Lower leg skin (tissue), 3 donors: ENCODE measurements at regions not wholly inside any gene's neighbourhood (a gene's known extent, or its start where the extent isn't known, plus 50 kb on each side); places are given as distances from the start of the nearest gene placed in this dataset.

Experiments
- POLR2A ChIP-seq, 2 donors: fragments of 450-650 bp; IDR thresholded peaks; one replicate each; pipeline ENCODE4 v1.6.1; 2016 to 2017; ENCODE audit warnings: antibody characterized with exemption in 2 of 2, mild to moderate bottlenecking in 1 of 2, moderate library complexity in 1 of 2
- TF ChIP-seq, protein P1 (sequence below), 3 donors: fragments of 450-650 bp; IDR thresholded peaks; one replicate each; pipeline ENCODE4 v1.5.1; 2016; ENCODE audit warnings: antibody characterized with exemption in 3 of 3, mild to moderate bottlenecking in 3 of 3, moderate library complexity in 2 of 3

DNA sequence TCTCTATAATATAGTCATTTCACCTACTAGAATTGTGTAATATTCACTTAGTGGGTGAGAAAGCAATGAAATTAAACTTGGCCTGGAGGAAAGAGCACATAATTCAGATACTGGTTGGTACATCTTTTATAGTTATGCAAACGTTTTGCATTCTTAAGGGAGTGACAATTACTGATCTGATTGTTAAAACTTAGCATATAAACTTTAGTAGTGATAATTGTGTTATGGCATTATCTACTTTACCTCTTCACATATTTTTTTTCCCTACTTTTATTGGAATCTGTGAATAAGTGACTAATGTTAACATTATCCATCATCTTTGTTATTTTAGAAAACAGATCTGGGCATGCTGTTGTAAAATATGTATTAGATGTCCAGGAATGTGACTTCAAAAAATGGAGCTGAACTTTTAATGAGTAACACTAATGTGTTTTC is 217.4 kb upstream of the GIMD1 start:
- TF ChIP-seq, protein P1, sequence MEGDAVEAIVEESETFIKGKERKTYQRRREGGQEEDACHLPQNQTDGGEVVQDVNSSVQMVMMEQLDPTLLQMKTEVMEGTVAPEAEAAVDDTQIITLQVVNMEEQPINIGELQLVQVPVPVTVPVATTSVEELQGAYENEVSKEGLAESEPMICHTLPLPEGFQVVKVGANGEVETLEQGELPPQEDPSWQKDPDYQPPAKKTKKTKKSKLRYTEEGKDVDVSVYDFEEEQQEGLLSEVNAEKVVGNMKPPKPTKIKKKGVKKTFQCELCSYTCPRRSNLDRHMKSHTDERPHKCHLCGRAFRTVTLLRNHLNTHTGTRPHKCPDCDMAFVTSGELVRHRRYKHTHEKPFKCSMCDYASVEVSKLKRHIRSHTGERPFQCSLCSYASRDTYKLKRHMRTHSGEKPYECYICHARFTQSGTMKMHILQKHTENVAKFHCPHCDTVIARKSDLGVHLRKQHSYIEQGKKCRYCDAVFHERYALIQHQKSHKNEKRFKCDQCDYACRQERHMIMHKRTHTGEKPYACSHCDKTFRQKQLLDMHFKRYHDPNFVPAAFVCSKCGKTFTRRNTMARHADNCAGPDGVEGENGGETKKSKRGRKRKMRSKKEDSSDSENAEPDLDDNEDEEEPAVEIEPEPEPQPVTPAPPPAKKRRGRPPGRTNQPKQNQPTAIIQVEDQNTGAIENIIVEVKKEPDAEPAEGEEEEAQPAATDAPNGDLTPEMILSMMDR (IDR thresholded peaks at IDR 0.05) = no peak
- TF ChIP-seq POLR2A (IDR thresholded peaks at IDR 0.05) = no peak
